ENCODE measurements at regions not wholly inside any gene's neighbourhood (a gene's known extent, or its start where the extent isn't known, plus 50 kb on each side); places are given as distances from the start of the nearest gene placed in this dataset.

DNA sequence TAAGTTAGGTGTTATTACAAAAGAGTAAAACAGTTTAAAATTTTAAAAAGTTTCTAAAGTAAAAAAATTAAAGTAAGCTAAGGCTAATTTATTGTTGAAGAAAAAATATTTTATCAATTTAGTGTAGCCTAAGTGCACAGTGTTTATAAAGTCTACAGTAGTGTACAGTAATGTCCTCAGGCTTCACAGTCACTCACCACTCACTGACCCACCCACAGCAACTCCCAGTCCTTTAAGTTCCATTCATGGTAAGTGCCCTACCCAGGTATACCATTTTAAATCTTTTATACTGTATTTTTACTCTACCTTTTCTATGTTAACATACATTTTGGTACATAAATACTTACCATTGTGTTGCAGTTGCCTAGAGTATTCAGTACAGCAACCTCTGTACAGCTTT is 120.3 kb upstream of the DKK2 start:
- DNase-seq (ENCODE audit: low spot score), result no peak

DNA sequence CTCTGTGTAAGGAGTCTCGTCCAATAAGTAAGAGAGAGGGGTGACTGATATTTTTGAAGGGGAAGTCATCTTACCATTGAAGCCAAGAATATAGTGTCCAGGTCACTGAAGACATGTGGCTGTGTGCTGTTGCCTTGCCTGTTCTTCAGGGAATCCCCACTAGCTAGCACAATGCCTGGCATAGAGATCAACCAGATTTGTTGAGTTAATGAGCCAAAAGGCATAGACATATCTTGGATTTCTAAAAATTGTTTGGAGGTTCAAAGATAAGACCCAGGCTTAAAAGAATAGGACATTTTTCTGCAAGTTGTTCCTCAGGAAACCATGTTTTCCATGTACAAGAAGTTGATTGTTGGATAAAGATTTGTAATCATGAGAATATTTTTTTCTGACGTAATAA is 119.3 kb upstream of the DKK2 start:
- no peak for DNase-seq (ENCODE audit: low spot score)

DNA sequence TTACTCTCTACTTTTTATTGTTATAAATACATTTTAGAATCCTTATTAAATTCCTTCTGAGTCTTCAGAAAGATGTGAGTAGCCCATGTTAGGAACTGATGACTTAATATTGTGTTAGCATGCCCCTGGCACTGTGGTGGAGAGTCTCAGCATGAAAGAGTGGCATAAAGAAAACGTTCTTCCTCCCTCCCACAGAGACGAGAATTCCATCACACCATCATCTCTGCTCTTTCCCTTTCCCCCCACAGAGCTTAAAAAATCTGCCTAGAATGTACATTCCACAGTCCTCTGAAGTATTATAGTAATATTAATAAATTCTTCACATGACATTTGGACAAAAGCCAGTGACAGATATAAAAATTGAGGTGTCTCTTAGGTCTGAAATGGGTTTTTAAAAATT is 117.8 kb upstream of the DKK2 start:
- DNase-seq (ENCODE audit: low spot score), result no peak

DNA sequence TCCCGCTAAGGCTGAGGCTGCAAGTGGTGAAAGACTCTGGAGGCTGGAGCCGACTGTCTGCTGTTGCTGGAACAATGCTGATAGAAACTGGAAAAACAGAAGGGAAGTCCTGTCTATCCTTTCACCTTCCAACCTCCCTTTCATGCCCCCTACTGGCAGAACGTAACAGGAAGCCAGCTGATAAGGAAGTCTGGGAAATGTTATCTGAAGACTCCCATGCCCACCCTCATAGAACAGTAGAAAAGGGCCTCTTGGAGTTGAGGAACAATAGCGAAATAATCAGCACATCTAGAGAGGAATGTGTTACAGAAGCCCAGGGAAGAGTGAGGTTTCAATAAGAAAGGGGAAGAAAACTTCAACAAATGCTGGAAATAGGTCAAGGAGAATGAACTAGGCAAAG is 117.1 kb upstream of the DKK2 start:
- DNase-seq (ENCODE audit: low spot score), result no peak

DNA sequence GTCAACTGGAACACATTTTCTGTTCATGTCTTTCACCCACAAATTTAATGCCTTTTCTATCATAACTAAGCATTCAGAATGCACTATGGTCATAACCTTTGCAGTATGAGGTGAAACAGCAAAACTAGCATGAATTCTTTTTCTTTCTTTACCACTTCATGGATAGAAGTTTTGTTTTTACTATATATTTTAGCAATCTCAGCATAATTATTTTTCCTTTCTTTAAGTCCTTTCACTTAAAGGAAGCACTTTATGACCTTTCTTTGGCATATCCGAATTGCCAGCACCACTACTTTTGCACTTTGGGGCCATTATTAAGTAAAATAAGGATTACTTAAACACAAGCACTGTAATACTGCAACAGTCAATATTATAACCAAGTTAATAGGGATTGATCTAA is 115.1 kb upstream of the DKK2 start:
- no peak for DNase-seq (ENCODE audit: low spot score)

DNA sequence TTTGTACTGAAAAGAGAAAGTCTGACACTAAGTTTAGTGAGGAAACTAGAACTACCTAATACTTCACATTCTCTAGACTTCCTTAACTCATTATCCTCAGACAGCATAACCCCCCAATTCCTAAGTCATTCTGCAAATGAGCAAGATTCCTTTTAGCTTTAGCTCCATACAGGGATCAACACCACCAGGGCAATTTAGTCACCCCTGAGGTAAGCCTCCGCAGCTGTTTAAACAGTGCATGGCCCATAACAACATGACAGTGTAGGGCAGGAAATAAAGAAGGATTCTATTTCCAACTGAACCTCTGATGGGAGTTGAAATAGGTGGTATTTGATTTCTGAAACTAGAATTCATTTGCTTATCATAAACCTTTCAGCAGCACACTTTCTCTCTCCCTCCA is 112.8 kb upstream of the DKK2 start:
- DNase-seq (ENCODE audit: low spot score), result no peak

DNA sequence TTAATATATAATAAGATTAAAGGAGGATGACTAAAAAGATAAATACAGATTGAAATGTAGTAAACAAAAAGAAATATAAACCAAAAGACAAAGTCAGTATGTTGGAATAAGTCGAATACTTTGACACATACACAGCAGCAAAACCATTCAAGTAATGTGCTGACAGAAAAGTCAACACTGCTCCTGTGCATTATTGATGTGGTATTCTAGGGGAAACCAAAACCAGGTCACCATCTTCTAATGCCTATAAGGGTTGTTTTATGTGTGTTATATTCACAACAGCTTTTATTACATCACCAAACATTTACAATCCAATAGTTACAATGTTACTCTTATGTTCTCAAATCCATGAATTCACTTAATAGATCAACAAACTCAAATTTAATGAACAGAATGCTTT is 111.8 kb upstream of the DKK2 start:
- DNase-seq (ENCODE audit: low spot score), result peak; percentile 1

DNA sequence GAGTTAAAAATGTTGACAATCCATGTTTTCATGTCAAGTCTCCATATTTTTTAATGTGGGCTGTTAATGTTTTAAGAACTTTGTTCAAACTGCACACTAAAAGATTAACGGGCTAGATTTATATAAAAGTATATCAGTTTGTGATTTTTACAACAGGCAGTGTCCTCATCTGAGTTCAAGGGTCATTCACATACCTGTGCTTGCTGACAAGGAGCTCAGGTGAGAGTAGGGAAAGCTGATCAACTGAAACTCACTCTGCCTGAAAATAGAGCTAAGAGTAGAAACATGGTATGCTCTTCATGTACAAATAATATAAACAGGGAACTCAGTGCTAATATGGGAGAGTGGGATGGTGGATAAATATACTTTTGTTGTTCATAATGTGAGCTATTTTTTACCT is 102.3 kb upstream of the DKK2 start:
- no peak for DNase-seq (ENCODE audit: low spot score)

DNA sequence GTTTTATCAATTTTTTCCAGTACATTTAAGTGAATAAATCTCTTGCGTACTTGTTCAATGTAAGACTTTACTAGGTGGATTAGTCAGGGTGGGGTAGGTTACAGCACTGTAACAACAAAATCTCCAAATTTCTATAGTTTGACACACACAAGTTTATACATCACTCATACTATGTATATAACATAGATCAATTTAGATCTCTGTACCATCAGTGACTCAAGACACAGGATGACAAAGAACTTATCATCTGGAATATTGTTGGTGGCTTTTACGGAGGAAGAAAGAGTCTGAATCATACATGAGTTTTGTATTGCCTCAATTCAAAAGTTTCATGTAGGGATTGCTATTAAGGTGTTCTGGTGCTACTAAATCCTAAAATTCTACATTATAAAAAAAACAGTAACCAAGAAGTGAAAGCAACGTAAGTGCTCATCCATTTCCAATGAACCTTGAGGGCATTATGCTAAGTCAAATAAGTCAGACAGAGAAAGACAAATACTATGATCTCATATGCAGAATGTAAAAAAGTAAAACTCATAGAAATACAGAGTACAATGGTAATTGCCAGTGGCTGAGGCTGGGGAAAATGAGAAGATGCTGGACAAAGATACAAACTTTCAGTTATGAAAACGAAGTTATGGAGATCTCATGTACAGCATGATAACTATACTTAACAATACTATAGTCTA is 98.0 kb upstream of the DKK2 start:
- DNase-seq (ENCODE audit: low spot score), result no peak

DNA sequence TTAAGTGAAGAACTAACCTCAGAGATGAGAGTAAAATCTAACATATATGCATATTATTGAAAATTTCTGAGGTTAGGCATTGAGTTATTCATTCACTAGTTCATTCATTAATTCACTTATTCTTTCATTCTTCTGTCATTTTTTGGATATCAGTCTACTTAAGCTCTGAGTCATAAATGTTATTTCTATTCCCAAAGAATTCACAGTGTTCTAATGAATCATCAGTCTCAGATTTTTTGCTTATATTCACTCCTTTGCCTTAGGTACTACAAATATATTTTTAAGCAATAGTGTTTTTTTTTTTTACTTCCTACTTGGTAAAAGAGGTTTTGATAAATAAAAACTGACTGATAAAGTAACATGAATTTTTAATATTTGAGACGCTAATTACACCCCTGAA is 95.2 kb upstream of the DKK2 start:
- no peak for DNase-seq (ENCODE audit: low spot score)

DNA sequence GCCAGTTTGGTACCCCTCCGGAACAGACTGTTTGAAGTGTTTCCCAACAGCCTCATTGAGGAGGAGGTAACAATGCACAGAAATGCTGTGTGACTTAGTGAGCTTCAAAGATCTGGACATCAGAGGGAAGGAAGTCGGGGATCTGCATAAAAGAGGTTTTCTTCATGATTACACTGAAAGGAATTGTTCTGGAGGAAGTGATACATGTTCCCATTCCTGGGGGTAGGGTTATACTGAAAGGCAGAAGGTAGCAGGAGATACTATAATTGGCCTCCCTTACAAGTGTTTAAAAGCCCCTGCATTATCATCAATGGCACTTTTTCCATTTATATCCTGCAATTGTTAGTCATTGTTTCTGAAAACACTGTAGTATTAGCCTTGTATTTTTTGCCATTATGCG is 94.0 kb upstream of the DKK2 start:
- DNase-seq (ENCODE audit: low spot score), result no peak

DNA sequence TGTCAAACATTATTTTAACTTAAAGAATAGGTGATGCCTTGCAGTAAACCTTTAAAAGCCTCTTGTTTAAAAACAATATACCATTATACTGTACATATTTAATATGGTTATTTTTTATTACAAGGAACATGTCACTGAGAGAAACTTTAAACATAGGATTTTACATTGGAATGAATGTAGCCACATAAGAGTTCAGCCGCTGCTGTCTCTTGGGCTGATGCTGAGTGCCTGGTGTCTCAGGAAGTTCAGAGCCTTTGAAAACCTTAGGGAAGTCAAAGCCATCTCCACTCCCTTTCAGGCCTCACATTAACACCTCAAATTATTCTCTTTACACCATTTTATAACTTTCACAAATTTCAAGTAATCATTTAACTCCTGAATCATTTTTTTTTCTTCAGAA is 93.5 kb upstream of the DKK2 start:
- DNase-seq (ENCODE audit: low spot score), result no peak

DNA sequence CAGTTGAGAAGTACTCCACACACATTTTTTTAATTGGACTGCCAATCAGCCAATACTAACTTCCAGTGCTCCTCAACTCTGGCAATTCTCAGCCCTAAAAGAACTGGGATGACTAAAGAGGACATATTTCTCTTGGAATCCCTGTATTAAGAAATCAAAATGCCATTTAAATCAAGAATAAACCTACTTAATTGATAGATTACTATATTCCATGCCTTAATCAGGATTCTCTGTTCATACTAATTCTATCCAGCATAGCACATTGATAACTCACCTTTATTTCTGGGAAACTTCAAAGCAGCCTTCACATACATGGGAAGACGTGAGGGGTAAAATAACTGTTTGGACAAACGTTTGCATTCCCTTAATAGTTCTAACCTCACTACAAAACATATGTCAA is 93.0 kb upstream of the DKK2 start:
- no peak for DNase-seq (ENCODE audit: low spot score)

DNA sequence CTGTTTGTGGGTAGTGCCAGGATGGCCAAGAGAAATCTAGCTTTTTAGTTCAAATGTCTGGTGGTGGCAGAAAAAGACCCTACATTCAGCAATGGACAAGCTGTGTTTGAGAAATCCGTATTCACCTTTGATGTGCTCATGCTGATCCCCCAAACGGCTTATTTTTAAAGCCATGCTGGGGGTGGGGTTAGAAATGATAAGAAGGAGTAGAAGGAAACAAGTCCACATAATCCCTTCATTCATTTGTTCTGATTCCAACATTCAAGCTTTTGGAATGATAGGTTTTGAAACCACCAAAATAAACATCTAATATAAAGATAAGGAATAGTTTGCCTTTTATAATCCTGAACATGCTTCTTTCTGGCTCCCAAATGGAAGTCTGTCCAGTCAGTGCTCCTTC is 92.0 kb upstream of the DKK2 start:
- no peak for DNase-seq (ENCODE audit: low spot score)

DNA sequence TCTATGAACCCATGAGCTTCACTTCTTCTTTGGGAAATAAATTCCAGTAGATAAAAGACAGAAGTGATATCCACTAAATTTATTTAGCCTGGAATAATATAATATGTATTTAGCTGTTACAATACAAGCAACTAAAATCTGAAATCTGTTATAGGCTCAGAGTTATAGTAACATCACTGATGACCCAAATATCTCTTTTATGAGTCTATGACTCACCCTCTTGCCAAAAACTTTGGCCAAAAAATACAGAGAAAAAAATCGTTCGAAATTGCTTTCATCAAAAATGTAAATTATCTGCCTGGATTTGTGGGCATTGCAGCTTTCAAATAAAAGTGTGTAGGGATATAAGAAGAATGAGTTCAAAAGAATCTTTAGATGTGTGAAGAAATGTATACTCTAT is 89.4 kb upstream of the DKK2 start:
- DNase-seq (ENCODE audit: low spot score), result no peak

DNA sequence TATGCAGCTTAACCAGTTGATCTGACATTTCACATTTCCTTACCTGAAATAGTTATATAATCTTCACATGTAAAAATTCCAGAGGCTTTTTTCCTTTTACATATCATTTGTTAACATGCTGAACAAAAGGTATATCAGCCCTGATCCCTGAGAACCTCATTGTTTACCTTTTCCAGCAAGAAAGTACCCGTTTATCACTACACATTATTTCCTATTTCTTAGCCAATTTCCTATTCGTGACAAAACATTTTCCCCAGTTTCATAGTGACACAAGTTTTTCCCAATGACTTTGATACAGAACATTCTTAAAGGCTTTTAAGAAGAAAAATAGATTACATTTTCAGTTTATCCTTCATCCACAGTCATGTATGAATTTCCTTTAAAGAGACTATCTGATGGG is 86.6 kb upstream of the DKK2 start:
- no peak for DNase-seq (ENCODE audit: low spot score)

DNA sequence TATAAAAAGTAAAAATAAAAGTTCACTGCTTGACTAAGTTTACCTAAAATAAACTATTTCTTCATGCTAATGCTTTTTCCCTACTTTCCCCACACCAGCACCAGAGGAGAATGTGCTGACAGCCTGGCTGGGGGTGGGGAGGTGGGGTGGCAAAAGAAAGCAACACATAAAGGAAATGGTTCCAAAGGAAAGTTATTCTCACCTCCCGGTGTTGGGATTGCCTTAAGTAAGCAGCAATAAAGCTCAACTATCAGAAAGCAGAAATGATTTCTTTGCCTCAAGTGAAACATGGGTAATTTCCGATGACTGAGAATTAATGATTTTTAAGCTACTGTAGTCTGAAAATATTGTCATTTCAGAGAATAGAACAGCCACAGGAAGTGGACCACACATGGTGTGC is 84.5 kb upstream of the DKK2 start:
- no peak for DNase-seq (ENCODE audit: low spot score)

DNA sequence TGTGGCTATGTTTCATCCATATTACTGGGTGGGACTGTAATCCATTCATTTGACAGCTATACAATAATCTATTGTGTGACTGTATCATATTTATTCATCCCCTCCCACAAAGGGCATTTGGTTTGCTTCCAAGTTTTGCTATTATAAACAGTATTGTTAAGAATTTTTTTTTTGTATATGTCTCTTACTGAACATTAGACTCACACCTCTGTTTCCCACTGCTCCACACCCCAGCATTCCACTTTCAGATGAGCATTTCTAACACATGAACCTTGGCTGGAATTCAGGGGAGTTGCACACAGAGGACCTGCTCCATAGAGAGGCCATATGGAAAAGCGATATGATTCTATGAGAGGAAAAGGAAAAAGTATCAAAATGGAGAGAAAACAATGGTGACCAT is 81.6 kb upstream of the DKK2 start:
- DNase-seq (ENCODE audit: low spot score), result no peak

DNA sequence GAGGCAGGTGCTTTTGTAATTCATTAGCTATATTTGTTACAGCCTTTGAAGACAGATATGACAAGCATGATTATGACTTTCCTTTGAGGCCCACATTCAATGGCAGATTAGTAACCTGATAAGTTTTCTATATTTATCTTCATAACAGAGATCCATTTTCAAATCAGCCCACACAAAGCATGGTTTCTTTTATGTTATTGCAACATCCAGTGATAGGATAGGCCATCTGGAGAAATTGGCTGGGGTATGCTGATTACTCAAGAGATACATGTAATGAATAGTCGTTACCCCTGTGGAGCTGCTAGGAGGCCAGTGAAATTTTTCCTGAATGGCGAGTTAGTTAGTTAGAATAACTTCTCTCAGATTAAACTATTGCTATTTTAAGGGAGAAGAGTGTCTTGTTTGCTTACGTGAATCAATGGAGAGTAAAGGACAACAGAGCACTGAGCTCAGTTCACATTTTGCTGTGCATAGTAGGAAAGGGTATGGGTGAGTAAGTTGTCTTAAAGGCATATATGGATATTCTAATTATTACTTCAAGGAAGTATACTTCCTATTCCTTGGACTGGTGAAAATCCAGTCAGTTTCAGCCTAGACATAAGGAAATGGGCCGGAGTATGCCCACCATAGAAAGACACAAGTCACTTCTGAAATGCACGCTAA is 79.2 kb upstream of the DKK2 start:
- DNase-seq (ENCODE audit: low spot score), result no peak

DNA sequence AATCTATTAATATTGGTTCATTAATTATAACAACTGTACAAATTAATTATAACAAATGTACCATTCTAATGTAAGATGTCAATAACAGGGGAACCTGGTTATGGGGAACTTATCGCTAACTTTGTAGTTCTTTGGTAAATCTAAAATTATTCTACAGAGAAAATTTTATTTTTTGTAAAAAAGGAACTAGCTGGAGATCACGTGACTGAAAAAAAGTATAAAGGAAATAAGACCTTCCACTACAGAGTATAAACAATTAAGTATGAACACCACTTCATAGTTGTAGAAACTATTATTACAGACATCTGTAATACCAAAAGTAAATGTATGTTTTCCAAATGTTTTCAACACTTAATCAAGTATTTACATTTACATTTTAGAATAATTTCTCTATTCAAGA is 77.9 kb upstream of the DKK2 start:
- DNase-seq (ENCODE audit: low spot score), result no peak

DNA sequence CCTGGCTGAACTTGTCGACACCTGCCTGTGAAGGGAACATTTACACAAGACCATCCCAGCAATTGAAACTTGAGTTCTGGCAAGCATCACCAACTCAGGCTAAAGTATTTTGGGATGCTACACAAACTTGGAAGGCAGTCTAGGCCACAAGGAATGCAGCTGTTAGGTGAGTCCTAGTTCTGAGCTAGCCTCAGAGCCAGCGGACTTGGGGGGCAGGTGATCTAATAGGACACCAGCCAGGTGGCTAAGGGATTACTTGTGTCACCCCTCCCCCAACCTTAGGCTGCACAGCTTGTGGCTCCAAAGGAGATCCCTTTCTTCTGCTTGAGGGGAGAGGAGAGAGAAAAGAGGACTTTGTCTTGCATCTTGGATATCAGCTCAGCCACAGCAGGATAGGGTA is 62.3 kb upstream of the DKK2 start:
- no peak for DNase-seq (ENCODE audit: low spot score)

DNA sequence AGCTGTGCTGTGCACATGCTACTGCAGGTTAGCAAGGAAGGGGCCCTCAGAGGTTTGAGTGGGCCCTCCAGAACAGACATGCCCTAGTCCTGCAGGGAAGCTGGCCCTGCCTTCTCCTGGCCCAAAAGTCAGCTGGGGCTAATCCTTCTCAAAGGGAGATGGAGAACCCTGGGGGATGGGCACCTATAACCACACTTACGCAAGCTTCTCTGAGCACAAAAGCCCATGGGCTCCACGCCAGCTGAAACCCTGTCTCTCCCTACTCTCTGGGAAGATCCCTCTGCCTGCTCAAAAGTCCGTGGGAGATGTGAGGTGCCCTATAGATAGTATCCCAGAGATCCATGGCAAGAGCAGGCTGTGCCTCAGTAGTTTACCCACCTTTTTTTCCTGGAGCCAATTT is 58.9 kb upstream of the DKK2 start:
- DNase-seq (ENCODE audit: low spot score), result no peak

DNA sequence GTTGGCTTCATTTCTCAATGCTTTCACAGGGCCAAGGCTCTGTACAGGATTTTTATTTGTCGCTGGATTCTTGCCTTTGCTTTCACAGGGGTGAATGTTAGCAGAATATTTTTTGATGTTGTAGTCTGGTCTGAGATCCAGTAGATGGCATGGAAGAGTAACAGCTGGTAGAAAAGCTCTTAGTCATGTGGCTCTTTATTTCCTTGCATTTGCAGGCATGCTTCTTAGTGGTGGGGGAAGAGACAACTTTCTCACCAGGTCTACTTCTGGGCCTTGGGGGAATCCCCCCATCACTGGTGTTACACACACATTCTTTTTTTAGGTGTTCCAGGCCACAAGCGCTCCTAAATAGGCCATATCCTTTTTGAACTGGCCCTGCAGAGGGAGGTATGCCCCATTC is 58.2 kb upstream of the DKK2 start:
- DNase-seq (ENCODE audit: low spot score), result no peak
